ENCODE measurements at regions not wholly inside any gene's neighbourhood (a gene's known extent, or its start where the extent isn't known, plus 50 kb on each side); places are given as distances from the start of the nearest gene placed in this dataset.

GRCh38 chr4:96879527-96879926 lies 1039.6 kb downstream of the PDHA2 start:
- H3K27ac ChIP-seq (ENCODE audit: low read depth in 1 of 2, low read length in 2 of 2): no peak overlapping the region
- H2AFZ ChIP-seq (ENCODE audit: insufficient read depth, low read depth, low read length, poor library complexity, severe bottlenecking): no peak overlapping the region
- H3K36me3 Mint-ChIP-seq: no peaks in the 10 kb centered on the region
- no peak overlapping the region for H3K27ac Mint-ChIP-seq
- H3K4me2 ChIP-seq (replicated peaks; ENCODE audit: extremely low read depth, low read length, poor library complexity, severe bottlenecking): no peak overlapping the region
- H3K9me3 Mint-ChIP-seq: peaks cover 4 to 18% (median 8%) of the 10 kb centered on the region in 7 donors
- H3K4me3 Mint-ChIP-seq: no peak overlapping the region
- H3K9me3 ChIP-seq (replicated peaks in 1 of 2; ENCODE audit: control insufficient read depth in 1 of 2, insufficient read depth in 1 of 2, low read length in 2 of 2): peaks cover 14 to 17% of the 10 kb centered on the region in 2 donors
- no peak for TF ChIP-seq CTCF (IDR thresholded peaks at IDR 0.05)
- WGBS (ENCODE audit: insufficient coverage): no CpG with 5 or more reads among the region's 2 CpGs
- H3K9ac ChIP-seq (ENCODE audit: insufficient read depth, low read length, poor library complexity, severe bottlenecking): no peak overlapping the region
- H3K36me3 ChIP-seq (replicated peaks in 1 of 2; ENCODE audit: control insufficient read depth in 1 of 2, insufficient read depth in 2 of 2, low read length in 2 of 2): no peaks in the 10 kb centered on the region
- no peaks in the 10 kb centered on the region for H4K20me1 ChIP-seq (ENCODE audit: insufficient read depth, low read length)
- peaks cover 0 to 2% (median 0%) of the 10 kb centered on the region in 3 donors for H3K27me3 Mint-ChIP-seq (ENCODE audit: low read depth in 3 of 3)
- intact Hi-C loops (cut with micrococcal nuclease): no loop called here
- DNase-seq: no peak
- H3K4me1 ChIP-seq (ENCODE audit: control insufficient read depth in 1 of 2, insufficient read depth in 2 of 2, low read length in 2 of 2): no peaks in the 10 kb centered on the region
- H3K4me1 Mint-ChIP-seq: no peaks in the 10 kb centered on the region
- no peak overlapping the region for H3K4me3 ChIP-seq (replicated peaks in 1 of 3; ENCODE audit: low read depth in 2 of 3, low read length in 3 of 3)
- H3K27me3 ChIP-seq (ENCODE audit: control insufficient read depth in 2 of 2, insufficient read depth in 2 of 2, low read length in 2 of 2): no peaks in the 10 kb centered on the region
- H3K79me2 ChIP-seq (ENCODE audit: insufficient read depth, low read length): no peaks in the 10 kb centered on the region

GRCh38 chr4:96887857-96888256 lies 1048.0 kb downstream of the PDHA2 start:
- 88% methylated on average over 1 of the region's 3 CpGs for WGBS (ENCODE audit: insufficient coverage)
- Mint-ChIP-seq H3K27ac (no peak overlapping the region), H3K36me3 (no peaks in the 10 kb centered on the region), H3K27me3 (ENCODE audit: low read depth in 3 of 3) (peaks cover 0 to 2% (median 0%) of the 10 kb centered on the region in 3 donors), H3K4me3 (no peak overlapping the region), H3K4me1 (no peaks in the 10 kb centered on the region), H3K9me3 (peaks cover 0 to 10% (median 0%) of the 10 kb centered on the region in 7 donors)
- Histone ChIP-seq H3K27me3 (ENCODE audit: control insufficient read depth in 2 of 2, insufficient read depth in 2 of 2, low read length in 2 of 2) (no peaks in the 10 kb centered on the region), H3K9ac (ENCODE audit: insufficient read depth, low read length, poor library complexity, severe bottlenecking) (no peak overlapping the region), H3K79me2 (ENCODE audit: insufficient read depth, low read length) (no peaks in the 10 kb centered on the region), H2AFZ (ENCODE audit: insufficient read depth, low read depth, low read length, poor library complexity, severe bottlenecking) (no peak overlapping the region), H3K4me2 (replicated peaks; ENCODE audit: extremely low read depth, low read length, poor library complexity, severe bottlenecking) (no peak overlapping the region), H3K4me3 (replicated peaks in 1 of 3; ENCODE audit: low read depth in 2 of 3, low read length in 3 of 3) (no peak overlapping the region), H3K36me3 (replicated peaks in 1 of 2; ENCODE audit: control insufficient read depth in 1 of 2, insufficient read depth in 2 of 2, low read length in 2 of 2) (no peaks in the 10 kb centered on the region), H4K20me1 (ENCODE audit: insufficient read depth, low read length) (no peaks in the 10 kb centered on the region), H3K27ac (ENCODE audit: low read depth in 1 of 2, low read length in 2 of 2) (no peak overlapping the region), H3K4me1 (ENCODE audit: control insufficient read depth in 1 of 2, insufficient read depth in 2 of 2, low read length in 2 of 2) (no peaks in the 10 kb centered on the region), H3K9me3 (replicated peaks in 1 of 2; ENCODE audit: control insufficient read depth in 1 of 2, insufficient read depth in 1 of 2, low read length in 2 of 2) (no peaks in the 10 kb centered on the region)
- no peak for DNase-seq
- intact Hi-C loops (cut with micrococcal nuclease): no loop called here
- no peak for TF ChIP-seq CTCF (IDR thresholded peaks at IDR 0.05)
